H7 (cell line): ENCODE measurements at regions not wholly inside any gene's neighbourhood (a gene's known extent, or its start where the extent isn't known, plus 50 kb on each side); places are given as distances from the start of the nearest gene placed in this dataset.
"Not testable (repeated sequence)": the region's sequence is repeated elsewhere in the genome, so short reads cannot be mapped to it uniquely, and the experiment has no call there.

Experiments used
- DNase-seq: peaks from one replicate; pipeline ENCODE4 v3.0.0; 2012
- H3K27me3 ChIP-seq: 2 replicates; pipeline ENCODE4 v1.6.0; 2011; ENCODE audit warnings: mild to moderate bottlenecking, low read length; ENCODE audit not compliant: control insufficient read depth, insufficient read depth
- H3K36me3 ChIP-seq: replicated peaks from 2 replicates; pipeline ENCODE4 v1.5.1; 2011; ENCODE audit warnings: low read length; ENCODE audit not compliant: control insufficient read depth, insufficient read depth
- H3K4me3 ChIP-seq: 2 replicates; pipeline ENCODE4 v1.5.1; 2011; ENCODE audit warnings: low read depth, mild to moderate bottlenecking, control low read depth, low read length, moderate library complexity; ENCODE audit not compliant: insufficient read depth

DNA sequence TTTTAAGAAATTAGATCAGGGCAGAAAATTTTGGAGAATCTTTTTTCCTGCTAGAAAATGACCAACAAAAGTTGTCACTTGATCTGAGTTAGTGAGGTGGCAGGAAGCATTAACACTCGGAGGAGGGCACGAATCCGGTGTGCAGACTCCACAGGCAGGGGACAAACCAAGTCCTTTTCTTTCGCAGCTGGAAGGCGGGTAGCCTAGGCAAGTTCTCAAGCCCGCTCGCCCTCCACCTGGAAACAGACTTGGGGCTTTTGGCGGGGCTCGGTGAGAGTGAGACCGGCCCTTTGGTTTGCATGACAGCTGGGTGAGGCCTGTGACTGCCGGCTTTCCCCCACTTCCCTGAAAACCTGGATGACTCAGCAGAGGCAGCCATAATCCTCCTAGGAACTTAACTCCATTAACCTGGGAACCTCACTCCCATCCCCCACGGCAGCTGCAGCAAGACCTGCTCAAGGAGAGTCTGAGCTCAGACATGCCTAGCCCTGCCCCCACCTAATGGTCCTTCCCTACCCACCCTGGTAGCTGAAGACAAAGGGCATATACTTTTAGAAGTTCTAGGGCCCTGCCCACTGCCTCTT, 134.8 kb downstream of the MFSD1 start:
- no peak overlapping the region for H3K4me3 ChIP-seq
- no peaks in the 10 kb centered on the region for H3K36me3 ChIP-seq
- DNase-seq, result no peak
- H3K27me3 ChIP-seq, result no peaks in the 10 kb centered on the region

- DNase-seq, result no peak
- Histone ChIP-seq H3K27me3 (no peaks in the 10 kb centered on the region), H3K36me3 (no peaks in the 10 kb centered on the region), H3K4me3 (no peak overlapping the region)
Measured at GRCh38 chr3:158950178-158950901, 148.5 kb downstream of the MFSD1 start.

- Histone ChIP-seq H3K4me3 (no peak overlapping the region), H3K27me3 (no peaks in the 10 kb centered on the region), H3K36me3 (no peaks in the 10 kb centered on the region)
- no peak for DNase-seq
Measured at GRCh38 chr3:158953131-158953530, 151.3 kb downstream of the MFSD1 start.

DNA sequence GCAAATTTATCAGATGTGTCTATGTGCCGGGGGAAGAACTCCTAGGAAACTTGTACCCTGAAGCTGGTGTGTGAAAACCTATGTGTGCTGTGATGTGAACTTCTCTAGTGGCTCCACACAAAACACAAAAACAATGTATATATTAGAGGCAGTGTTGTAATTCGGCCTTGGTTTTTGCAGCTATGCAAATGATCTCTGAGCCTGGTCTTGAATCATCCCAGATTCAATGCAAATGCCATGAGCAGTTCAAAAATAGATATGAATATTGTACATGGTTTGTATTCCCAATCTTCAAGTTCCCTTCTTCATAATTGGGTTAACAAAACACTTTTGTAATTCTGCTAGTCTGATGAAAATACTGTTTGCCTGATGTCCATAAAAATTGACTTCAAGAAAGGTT, 152.6 kb downstream of the MFSD1 start:
- Histone ChIP-seq H3K4me3 (no peak overlapping the region), H3K36me3 (no peaks in the 10 kb centered on the region), H3K27me3 (no peaks in the 10 kb centered on the region)
- DNase-seq, result no peak

GRCh38 chr3:158957777-158958176, 155.9 kb downstream of the MFSD1 start:
- not testable (repeated sequence) for DNase-seq, H3K4me3 ChIP-seq, H3K36me3 ChIP-seq, H3K27me3 ChIP-seq

- no peaks in the 10 kb centered on the region for H3K36me3 ChIP-seq
- no peak for DNase-seq
- H3K4me3 ChIP-seq, result no peak overlapping the region
- no peaks in the 10 kb centered on the region for H3K27me3 ChIP-seq
Measured at GRCh38 chr3:158958873-158959272, 157.0 kb downstream of the MFSD1 start.

DNA sequence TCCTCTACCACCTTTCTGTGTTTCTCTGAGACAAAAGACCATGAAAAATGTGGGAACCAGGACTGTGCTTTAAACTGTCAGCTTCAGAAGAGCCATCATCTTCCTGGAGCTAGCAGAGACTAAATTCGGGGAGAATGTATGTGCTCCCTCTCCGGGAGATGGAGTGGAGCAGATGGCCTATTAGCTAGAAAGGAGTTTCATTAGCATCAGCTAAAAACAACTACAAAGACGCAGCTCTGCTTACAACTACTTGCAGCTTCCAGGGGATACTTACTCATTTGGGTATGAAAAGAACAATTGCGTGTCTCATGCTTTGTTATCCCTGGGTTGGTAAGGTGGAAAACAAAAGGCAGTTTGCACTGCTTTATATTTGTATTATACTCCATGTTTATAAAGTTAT, 159.6 kb downstream of the MFSD1 start:
- H3K36me3 ChIP-seq, result no peaks in the 10 kb centered on the region
- peak; percentile 11 for DNase-seq
- H3K27me3 ChIP-seq, result no peaks in the 10 kb centered on the region
- H3K4me3 ChIP-seq, result no peak overlapping the region

GRCh38 chr3:158961911-158962310, 160.1 kb downstream of the MFSD1 start:
- DNase-seq, result no peak
- no peak overlapping the region for H3K4me3 ChIP-seq

DNA sequence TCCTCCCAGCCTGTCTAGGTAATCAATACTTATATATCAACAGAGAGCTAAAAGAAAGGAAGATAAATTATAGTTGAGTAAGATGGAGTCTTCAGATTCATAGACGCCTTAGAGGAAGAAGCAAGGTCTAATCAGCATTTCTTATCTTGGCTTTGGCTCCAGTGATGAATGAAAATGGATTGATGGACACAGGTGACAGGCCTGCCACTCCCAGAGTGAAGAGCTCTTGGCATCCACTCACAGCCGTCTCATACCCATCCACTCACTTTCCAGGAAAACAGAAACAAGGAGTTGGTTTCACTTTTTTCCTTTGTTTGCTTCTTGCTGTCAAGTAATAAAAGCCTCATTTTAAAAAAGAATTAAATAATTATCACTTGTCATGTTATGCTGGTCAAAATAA, 168.2 kb downstream of the MFSD1 start:
- H3K27me3 ChIP-seq, result no peaks in the 10 kb centered on the region
- H3K36me3 ChIP-seq, result no peaks in the 10 kb centered on the region

More at GRCh38 chr3:158961911-158962310, 160.1 kb downstream of the MFSD1 start:
- Histone ChIP-seq H3K27me3 (no peaks in the 10 kb centered on the region), H3K36me3 (no peaks in the 10 kb centered on the region)

DNA sequence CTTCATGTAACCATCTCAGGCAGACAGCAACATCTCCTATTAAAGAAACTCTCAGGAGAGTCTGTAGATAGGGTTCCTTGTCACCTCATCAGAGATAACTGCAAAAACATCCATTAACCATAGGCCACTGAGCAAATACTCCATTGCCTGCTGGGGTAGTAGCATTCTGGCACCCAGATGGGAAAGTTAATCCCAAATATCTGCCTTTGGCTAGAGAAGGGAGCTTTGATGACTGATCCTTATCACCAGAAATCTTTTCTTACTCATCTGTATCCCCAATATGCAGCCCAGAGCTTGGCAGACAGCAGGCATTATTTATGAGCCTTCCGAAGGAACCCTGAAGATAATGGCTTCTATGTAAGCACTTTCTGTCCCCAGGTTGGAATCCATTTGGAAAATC, 173.1 kb downstream of the MFSD1 start:
- Histone ChIP-seq H3K36me3 (no peaks in the 10 kb centered on the region), H3K27me3 (no peaks in the 10 kb centered on the region), H3K4me3 (no peak overlapping the region)
- no peak for DNase-seq

More for the DNA sequence above, 168.2 kb downstream of the MFSD1 start:
- no peak overlapping the region for H3K4me3 ChIP-seq
- DNase-seq, result no peak

- Histone ChIP-seq H3K27me3 (no peaks in the 10 kb centered on the region), H3K36me3 (no peaks in the 10 kb centered on the region)
Measured at GRCh38 chr3:158976966-158977365, 175.1 kb downstream of the MFSD1 start.

DNA sequence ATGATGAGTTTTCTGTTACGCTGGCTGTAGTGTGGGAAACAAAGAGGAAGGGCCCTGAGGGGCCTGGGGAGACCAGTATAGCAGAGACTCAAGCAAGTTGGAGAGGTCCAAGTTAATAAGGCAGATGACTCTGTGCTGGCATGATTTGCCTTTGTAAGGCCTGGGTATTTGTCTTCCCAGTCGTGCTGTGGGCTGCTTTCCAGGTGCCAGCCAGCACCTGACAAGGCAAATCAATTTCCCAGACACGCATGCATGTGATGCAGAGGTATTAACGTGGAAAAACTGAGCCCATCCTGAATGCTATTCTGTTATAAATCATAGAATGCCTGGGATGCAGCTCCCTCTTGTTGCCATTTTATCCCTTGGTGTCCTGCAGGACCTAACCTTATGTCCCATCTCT, 175.6 kb downstream of the MFSD1 start:
- H3K36me3 ChIP-seq, result no peaks in the 10 kb centered on the region
- no peaks in the 10 kb centered on the region for H3K27me3 ChIP-seq
- H3K4me3 ChIP-seq, result no peak overlapping the region
- DNase-seq, result no peak

More at GRCh38 chr3:158976966-158977365, 175.1 kb downstream of the MFSD1 start:
- H3K4me3 ChIP-seq, result no peak overlapping the region
- DNase-seq, result no peak

DNA sequence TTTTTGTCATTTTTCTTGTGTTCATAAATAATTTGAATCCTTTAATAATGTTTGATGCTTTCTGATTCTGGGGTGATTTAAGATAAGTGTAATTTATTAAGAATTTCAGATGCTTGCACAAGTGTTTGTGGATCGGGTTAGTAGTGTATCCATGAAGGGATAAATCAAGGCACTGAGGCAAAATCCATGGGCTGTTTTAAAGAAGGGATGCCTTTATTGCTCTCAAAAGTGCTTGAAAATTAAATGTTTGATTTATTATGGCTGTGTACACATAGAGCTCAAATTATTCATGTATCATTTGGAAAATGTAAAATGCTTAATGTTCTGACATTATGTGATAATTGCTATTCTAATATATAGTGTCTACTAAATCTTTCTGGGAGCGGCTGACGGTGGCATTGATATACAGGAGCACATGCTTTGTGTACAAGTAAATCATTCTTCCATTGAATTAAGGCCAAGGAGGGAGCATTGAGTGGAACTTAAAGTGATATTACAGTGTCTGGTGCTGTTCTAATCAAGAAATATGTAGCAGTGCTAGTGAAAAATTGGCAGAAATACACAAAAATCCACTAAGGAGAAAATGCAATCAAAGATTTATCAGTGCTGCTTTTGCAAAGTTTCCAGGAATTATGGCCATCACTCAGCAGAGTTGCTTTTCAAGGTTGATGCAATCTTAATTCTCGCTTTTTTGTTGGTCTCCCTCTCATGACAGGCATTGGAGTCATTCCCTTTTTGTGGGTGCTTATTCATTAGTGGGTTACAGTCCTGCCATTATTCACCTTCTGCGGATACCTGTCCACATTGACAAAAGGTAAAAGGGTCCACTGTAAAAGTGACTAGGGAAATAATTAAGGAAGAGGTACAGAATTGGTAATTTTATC, 181.6 kb downstream of the MFSD1 start:
- H3K27me3 ChIP-seq, result no peaks in the 10 kb centered on the region
- H3K36me3 ChIP-seq, result no peaks in the 10 kb centered on the region
- no peak for DNase-seq
- no peak overlapping the region for H3K4me3 ChIP-seq

- no peaks in the 10 kb centered on the region for H3K27me3 ChIP-seq
Measured at GRCh38 chr3:158991146-158991705, 189.4 kb downstream of the MFSD1 start.

More at GRCh38 chr3:158991146-158991705, 189.4 kb downstream of the MFSD1 start:
- Histone ChIP-seq H3K4me3 (no peak overlapping the region), H3K36me3 (no peaks in the 10 kb centered on the region)
- no peak for DNase-seq
